ENCODE measurements at regions not wholly inside any gene's neighbourhood (a gene's known extent, or its start where the extent isn't known, plus 50 kb on each side); places are given as distances from the start of the nearest gene placed in this dataset.

DNA sequence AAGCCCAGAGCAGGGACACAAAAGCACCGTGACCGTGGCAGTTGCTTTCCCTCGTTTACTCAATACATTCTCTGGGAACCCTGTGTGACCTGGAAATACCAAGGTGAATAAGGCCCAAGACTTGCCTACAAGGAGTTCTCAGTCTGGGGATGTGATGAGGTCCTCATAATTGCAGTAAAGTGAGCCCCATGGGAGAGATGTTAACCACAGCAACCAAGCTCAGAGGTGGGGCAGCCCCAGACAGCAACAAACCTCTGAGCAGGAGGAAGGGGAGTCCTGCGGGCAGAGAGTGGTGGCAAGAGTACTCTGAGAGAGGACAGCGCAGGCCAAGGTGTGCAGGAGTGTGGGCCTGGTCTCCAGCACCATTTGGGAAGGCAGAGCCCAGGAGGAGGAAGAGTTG lies 91.6 kb downstream of the TTC32 start:
- TF ChIP-seq, protein P1, sequence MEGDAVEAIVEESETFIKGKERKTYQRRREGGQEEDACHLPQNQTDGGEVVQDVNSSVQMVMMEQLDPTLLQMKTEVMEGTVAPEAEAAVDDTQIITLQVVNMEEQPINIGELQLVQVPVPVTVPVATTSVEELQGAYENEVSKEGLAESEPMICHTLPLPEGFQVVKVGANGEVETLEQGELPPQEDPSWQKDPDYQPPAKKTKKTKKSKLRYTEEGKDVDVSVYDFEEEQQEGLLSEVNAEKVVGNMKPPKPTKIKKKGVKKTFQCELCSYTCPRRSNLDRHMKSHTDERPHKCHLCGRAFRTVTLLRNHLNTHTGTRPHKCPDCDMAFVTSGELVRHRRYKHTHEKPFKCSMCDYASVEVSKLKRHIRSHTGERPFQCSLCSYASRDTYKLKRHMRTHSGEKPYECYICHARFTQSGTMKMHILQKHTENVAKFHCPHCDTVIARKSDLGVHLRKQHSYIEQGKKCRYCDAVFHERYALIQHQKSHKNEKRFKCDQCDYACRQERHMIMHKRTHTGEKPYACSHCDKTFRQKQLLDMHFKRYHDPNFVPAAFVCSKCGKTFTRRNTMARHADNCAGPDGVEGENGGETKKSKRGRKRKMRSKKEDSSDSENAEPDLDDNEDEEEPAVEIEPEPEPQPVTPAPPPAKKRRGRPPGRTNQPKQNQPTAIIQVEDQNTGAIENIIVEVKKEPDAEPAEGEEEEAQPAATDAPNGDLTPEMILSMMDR (IDR thresholded peaks at IDR 0.05): no peak
- no peak for TF ChIP-seq POLR2A (IDR thresholded peaks at IDR 0.05)

All from vagina (tissue), 2 donors.